Activated naive CD4-positive, alpha-beta T cell treated with anti-CD3 and anti-CD28 coated beads, Interleukin-2, amount 50 U/mL, for 16 hours (primary cell): ENCODE measurements at regions not wholly inside any gene's neighbourhood (a gene's known extent, or its start where the extent isn't known, plus 50 kb on each side); places are given as distances from the start of the nearest gene placed in this dataset.

Source experiments
- DNase-seq: peaks from one replicate; pipeline ENCODE4 v3.0.0-alpha.2; 2020

- DNase-seq = no peak
Measured at GRCh38 chr10:128499956-128500355, 373.7 kb upstream of the MKI67 start.

GRCh38 chr10:128500642-128501041 is 374.4 kb upstream of the MKI67 start:
- no peak for DNase-seq

DNA sequence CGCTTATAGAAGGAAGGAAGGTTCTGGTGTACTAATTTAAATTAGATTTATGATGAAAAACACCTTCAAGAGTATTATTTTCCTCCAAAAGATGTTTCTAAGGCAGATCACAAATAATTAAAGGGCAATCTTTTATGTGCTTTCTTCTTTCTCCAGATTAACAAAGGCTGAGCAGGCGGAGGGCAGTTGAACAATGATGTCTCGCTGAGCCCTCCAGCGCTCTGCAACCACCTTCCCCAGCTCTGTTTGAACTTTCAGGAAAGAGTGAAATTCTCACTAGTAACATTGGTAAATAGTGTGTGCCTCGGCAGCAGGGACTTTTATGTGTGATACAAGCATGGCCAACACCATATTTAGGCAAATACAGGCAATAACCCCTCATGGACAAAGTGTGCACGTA is 379.1 kb upstream of the MKI67 start:
- no peak for DNase-seq

DNA sequence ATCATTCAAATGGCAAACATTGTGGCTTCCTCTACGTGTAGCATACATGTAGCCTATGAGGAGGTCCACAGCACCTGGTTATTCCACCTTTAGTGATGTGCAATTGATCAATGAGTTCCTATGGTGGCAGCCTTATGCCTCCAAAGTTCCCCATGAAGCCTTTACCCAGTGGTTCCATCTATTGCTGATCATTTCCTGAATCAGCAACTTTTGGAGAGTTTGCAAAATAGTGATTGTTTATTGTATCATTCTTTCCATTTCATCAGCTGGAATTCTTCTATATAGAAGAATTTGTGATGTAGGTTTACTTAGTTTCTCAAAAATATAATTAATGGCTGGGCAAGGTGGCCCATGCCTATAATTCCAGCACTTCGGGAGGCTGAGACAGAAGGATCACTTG is 380.2 kb upstream of the MKI67 start:
- no peak for DNase-seq

DNA sequence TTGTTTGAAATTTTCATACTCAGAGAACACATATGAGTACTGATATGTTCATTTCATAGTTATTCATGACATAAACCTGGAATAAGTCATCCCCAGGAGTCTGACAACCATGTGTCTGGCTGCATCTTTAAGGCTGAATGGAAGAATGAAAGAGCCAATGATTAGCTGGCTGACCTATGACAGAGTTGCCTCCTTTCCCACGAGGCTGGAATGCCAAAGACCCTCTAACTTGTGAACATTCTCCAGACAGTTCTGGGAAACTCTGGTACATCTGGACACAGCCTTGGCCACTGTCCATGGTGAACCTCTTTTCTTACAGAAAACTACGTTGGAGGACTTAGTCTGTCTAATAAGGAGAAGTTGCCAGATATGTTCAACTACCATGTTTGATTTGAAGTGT is 380.8 kb upstream of the MKI67 start:
- DNase-seq = no peak

- no peak for DNase-seq
Measured at GRCh38 chr10:128511284-128511683, 385.1 kb upstream of the MKI67 start.

- DNase-seq = no peak
Measured at GRCh38 chr10:128512767-128513166, 386.5 kb upstream of the MKI67 start.

DNA sequence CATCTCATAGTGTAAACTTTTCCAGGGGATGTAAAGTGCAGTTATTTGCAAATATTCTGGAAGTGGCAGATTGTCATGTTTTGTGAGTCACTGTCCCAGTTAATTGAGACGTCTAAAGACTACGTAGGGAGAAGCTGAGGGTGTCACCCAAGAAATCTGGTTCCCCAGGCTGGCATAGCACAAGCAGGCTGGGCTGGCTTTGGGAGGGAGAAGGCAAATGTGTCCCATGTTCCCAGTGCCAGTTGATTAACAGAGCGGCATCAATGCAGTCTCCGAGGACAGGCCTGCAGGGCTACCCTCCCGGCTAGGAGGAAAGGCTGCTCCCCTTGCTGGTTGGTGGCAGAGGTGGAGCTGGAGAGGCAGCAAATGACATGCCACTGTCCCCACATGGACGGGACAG is 388.3 kb upstream of the MKI67 start:
- DNase-seq = no peak

GRCh38 chr10:128516180-128516579 is 390.0 kb upstream of the MKI67 start:
- DNase-seq = no peak

GRCh38 chr10:128517167-128517566 is 390.9 kb upstream of the MKI67 start:
- DNase-seq = no peak

- no peak for DNase-seq
Measured at GRCh38 chr10:128518000-128518399, 391.8 kb upstream of the MKI67 start.

- DNase-seq = no peak
Measured at GRCh38 chr10:128519581-128519980, 393.4 kb upstream of the MKI67 start.

DNA sequence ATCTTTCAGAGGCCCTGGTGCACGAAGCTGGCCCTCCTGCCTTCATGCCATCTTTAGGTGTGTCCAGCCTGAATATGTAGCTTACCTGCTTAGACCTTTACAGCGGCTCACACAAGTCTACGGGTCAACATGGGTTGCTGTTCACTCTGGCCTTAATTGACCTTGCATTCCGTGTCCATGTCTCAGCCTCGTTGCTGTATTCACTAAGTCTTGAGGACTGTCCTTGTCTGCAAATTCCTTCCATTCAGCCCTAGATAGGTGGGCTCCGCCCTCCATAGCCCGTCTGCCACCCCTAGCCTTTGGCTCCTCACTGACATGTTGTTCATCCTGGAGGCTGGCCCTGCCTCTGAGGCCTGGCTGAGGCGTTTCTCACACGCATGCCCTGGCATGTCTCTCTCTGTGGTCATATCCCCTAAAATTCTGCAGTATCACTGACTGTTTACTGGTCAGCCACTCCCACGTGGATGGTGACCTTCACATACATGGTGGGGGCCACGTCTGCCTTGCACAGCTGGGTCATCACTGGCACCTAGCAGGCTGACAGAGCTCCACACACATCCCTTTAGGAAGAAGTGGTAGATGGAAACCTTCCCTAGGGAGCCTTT is 394.1 kb upstream of the MKI67 start:
- DNase-seq = no peak

DNA sequence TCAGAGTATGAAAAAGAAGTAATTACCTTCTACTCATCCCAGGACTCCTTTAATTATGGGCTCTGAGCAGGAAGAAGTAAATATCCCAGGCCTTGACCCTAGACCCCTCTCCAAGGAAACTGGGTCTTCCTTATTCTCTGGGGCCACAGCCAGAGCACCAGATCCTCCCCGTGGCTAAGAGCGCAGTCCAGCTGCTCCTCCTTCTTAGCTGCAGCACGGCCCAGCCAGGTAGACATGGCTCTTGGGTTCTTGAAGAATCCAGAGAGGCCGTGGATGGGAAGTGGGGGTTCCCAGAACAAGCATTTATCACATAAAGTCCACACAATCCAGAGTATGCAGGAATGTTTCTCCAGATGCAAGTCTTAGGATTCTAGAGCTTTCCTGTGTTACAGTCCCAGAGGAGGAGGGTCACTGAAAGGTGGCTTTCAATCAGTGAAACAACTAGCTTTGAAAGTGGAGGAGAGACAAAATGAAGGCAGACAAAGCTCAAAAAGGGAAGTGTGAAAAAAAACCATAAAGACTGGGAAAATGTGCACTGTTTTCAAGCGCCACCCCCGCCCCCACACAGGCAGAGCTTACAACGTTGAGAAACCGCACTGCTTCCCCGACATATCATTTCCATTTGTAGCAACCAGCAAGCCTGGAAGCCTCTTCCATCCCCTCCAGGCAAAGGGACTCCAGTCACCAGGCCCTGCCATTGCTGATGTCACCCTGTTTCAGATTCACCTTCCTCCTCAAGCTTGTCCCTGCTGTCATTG is 396.5 kb upstream of the MKI67 start:
- DNase-seq = no peak

GRCh38 chr10:128525444-128525843 is 399.2 kb upstream of the MKI67 start:
- DNase-seq = no peak

- no peak for DNase-seq
Measured at GRCh38 chr10:128525936-128526335, 399.7 kb upstream of the MKI67 start.

DNA sequence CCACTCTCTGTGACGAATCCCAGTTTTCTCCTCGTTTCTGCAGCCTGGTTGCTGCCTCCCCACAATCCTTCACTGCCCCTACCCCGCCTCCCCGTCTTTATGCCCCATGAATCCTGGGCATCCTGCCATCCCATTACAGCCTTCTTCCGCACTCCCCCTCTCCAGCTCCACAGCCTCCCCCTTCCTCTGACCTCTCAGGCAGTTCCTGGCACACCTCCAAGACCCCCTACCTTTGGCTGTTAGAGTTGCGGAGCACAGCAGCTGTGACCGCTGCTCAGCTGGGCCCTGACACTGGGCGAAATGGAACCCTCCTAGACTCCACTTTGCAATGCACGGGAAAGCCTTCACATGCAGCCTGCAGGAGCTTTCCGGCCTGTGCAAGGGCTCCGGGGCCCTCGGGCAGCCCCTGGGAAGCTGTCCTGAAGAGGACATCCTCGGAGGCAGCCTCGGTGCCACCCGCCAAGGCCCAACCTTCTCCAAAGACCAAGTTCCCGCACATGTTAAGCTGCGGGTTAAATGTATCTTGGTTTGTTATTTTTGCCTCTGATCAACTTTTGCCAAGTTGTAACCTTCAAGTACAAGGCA is 400.7 kb upstream of the MKI67 start:
- DNase-seq = no peak

- no peak for DNase-seq
Measured at GRCh38 chr10:128527711-128528110, 401.5 kb upstream of the MKI67 start.

- no peak for DNase-seq
Measured at GRCh38 chr10:128528167-128528566, 401.9 kb upstream of the MKI67 start.

DNA sequence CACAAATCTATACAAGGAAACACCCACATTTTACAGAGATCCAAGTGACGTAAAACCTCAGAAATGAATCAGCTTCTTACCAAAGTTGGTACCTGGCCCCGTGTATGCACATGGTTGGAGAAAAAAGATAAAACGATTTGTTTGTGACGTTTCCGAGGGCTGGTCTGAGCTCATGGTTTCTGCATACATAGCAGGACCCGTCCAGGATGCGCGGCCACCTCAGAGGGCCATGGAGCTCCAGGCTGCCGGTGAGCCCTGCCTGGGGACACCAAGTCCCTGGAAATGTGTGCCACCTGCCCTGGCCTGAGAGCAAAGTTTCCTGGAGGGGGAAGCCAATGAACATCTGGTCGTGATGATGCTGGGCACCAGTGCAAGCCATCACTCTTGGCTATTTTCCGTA is 402.6 kb upstream of the MKI67 start:
- no peak for DNase-seq

DNA sequence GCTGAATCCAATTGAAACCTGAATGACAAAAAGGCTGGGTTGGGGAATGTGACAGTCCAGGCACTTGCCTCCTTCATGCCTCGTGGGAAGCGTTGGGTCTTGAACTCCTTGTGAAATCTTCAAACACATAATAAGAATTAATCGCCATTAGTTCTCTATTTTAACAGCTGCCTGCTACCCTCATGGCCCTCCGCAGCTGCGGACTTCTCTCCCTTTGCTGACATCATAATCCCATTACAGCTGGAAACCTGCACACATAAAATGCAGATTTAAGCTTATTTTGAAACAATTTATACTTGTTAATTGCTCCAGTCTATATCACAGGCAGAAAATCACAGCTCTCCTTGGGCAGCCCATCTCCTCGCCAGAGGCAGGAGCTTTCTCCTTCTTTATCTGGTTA is 403.0 kb upstream of the MKI67 start:
- no peak for DNase-seq

DNA sequence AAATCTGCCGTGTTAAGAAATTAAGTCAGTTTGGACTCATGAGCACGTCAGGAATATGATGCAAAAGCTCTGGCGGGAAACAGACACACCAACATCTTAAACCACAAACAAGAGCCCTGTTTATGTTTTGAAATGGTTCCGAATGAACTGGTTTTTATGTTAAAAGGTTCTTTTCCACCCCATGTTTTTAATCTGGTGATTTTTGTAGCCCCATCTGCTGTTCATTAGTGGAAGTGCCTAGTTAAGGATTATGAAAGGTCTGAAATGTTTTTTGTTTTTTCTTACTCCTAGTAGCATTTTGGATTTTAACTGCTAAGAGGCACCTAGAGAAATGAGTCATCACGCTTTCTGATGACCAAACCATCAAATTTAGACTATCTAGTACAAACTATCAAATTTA is 404.1 kb upstream of the MKI67 start:
- DNase-seq = no peak

- DNase-seq = no peak
Measured at GRCh38 chr10:128530946-128531345, 404.7 kb upstream of the MKI67 start.

DNA sequence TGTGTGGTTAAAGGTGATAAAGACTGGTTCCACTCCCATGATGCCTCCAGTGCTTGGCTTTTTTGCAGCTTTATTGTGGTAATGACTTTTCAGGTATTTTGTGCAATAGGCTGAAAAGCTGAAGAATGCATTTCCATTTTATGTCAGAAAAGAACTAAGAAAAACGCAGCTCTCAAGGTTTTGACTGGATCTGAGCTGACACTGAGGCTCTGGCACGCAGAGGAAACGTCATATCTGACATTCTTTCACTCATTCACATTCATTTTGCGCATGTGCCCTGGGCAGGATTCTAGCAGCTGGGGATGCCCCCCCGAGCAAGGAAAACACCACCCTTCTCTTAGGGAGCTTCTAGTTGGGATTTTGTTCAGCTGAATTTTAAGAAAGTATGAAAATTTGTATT is 408.5 kb upstream of the MKI67 start:
- DNase-seq = no peak

DNA sequence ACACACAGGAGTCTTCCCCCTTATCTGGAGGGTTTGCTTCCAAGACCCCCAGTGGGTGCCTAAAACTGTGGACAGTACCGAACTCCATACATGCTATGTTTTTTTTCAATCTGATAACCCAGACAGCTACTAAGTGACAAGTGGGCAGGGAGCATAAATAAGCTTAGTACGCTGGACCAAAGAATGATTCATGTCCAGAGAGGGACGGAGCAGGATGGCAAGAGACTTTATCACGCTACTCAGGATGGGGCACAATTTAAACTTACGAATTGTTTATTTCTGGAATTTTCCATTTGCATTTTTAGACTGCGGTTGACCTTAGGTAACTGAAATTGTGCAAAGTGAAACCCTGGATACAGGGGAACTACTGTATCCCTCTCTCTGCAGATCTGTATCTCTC is 410.0 kb upstream of the MKI67 start:
- no peak for DNase-seq
